Right cardiac atrium (tissue), 2 donors: ENCODE measurements at regions not wholly inside any gene's neighbourhood (a gene's known extent, or its start where the extent isn't known, plus 50 kb on each side); places are given as distances from the start of the nearest gene placed in this dataset.

Experiments
- microRNA-seq, 2 donors: library from miRNA; unstranded; fragments of <30 nt; microRNA quantifications; one replicate each; pipeline ENCODE4 v1.2.0, GENCODE V29; 2020 to 2021
- donor health status: DM: no; HTN: yes; CAD: no.
- donor health status: DM: no; HTN: no; CAD: no.

Small RNA genes in the stretch of these regions (microRNA-seq; reads per million reads assigned to microRNA genes)
- 0 reads per million in 2 donors for gene MIR4306
